DND-41 (cell line): ENCODE measurements at regions not wholly inside any gene's neighbourhood (a gene's known extent, or its start where the extent isn't known, plus 50 kb on each side); places are given as distances from the start of the nearest gene placed in this dataset.

Experiments used
- ATAC-seq: fragments of 200-7000 bp; cut with Tn5 transposase; 3 replicates; pipeline ENCODE4 v1.9.1; 2021; ENCODE audit warnings: low read depth; ENCODE audit not compliant: insufficient read depth
- DNase-seq: peaks from one replicate; pipeline ENCODE4 v3.0.0-alpha.2; 2020
- H2AFZ ChIP-seq: 2 replicates; pipeline ENCODE4 v1.6.0; 2012; ENCODE audit warnings: low read depth, low read length
- H3K27ac ChIP-seq: 2 replicates; pipeline ENCODE4 v1.5.1; 2012; ENCODE audit warnings: low read length, inconsistent platforms
- H3K27me3 ChIP-seq: fragments of 200-600 bp; sonication (generic); 2 replicates; pipeline ENCODE4 v1.6.0; 2012; ENCODE audit warnings: low read length, mild to moderate bottlenecking, inconsistent platforms; ENCODE audit not compliant: insufficient read depth, poor library complexity
- H3K36me3 ChIP-seq: 2 replicates; pipeline ENCODE4 v1.5.1; 2012; ENCODE audit warnings: low read length, inconsistent platforms; ENCODE audit not compliant: insufficient read depth
- H3K4me1 ChIP-seq: 2 replicates; pipeline ENCODE4 v1.5.1; 2012; ENCODE audit warnings: mild to moderate bottlenecking, low read length; ENCODE audit not compliant: insufficient read depth
- H3K4me2 ChIP-seq: 2 replicates; pipeline ENCODE4 v1.6.0; 2012; ENCODE audit warnings: mild to moderate bottlenecking, moderate library complexity, low read length, inconsistent platforms; ENCODE audit not compliant: insufficient read depth
- H3K4me3 ChIP-seq, 2 experiments: fragments of 200-600 bp in 1 of 2; shearing (Covaris generic) in 1 of 2; 2 replicates each; pipeline ENCODE4 v1.5.1; 2012 to 2016; ENCODE audit warnings: inconsistent platforms in 2 of 2, low read length in 2 of 2, mild to moderate bottlenecking in 2 of 2, low read depth in 1 of 2, moderate library complexity in 1 of 2
- H3K79me2 ChIP-seq: 2 replicates; pipeline ENCODE4 v1.6.0; 2012; ENCODE audit warnings: low read length, inconsistent platforms; ENCODE audit not compliant: insufficient read depth
- H3K9ac ChIP-seq: 2 replicates; pipeline ENCODE4 v1.6.0; 2012; ENCODE audit warnings: low read depth, mild to moderate bottlenecking, inconsistent platforms, low read length, moderate library complexity
- H3K9me3 ChIP-seq: 2 replicates; pipeline ENCODE4 v1.5.1; 2012; ENCODE audit warnings: low read length, moderate library complexity, mild to moderate bottlenecking, inconsistent platforms; ENCODE audit not compliant: insufficient read depth, severe bottlenecking
- H4K20me1 ChIP-seq: 2 replicates; pipeline ENCODE4 v1.6.0; 2012; ENCODE audit warnings: low read length; ENCODE audit not compliant: insufficient read depth
- CTCF ChIP-seq: IDR thresholded peaks from 2 replicates; pipeline ENCODE4 v1.5.1; 2012; ENCODE audit warnings: borderline replicate concordance, low read length, moderate library complexity, mild to moderate bottlenecking; ENCODE audit not compliant: poor library complexity, severe bottlenecking; ENCODE audit errors: extremely low read depth
- EZH2 ChIP-seq: IDR thresholded peaks from 3 replicates; pipeline ENCODE4 v1.6.1; 2012; ENCODE audit warnings: borderline replicate concordance, low read depth, mild to moderate bottlenecking, moderate library complexity, low read length, inconsistent platforms; ENCODE audit not compliant: severe bottlenecking

- Histone ChIP-seq H3K4me2 (no peak overlapping the region), H4K20me1 (no peaks in the 10 kb centered on the region)
- TF ChIP-seq CTCF (no peak), EZH2 (no peak)
Observed at GRCh38 chr3:191848818-191849217, 387.9 kb downstream of the PYDC2 start.

GRCh38 chr3:191859531-191859930, 398.6 kb downstream of the PYDC2 start:
- Histone ChIP-seq H3K4me1 (no peaks in the 10 kb centered on the region), H3K9me3 (no peaks in the 10 kb centered on the region), H3K4me3 (no peak overlapping the region), H3K27me3 (no peaks in the 10 kb centered on the region), H3K27ac (no peak overlapping the region), H2AFZ (no peak overlapping the region), H3K9ac (no peak overlapping the region), H3K4me2 (no peak overlapping the region), H4K20me1 (no peaks in the 10 kb centered on the region), H3K36me3 (no peaks in the 10 kb centered on the region), H3K79me2 (no peaks in the 10 kb centered on the region)
- ATAC-seq, result no peak
- no peak for DNase-seq
- no peak for TF ChIP-seq CTCF
- TF ChIP-seq EZH2, result no peak

More at GRCh38 chr3:191848818-191849217, 387.9 kb downstream of the PYDC2 start:
- H3K4me1 ChIP-seq, result no peaks in the 10 kb centered on the region
- no peak overlapping the region for H2AFZ ChIP-seq
- H3K36me3 ChIP-seq, result no peaks in the 10 kb centered on the region
- no peaks in the 10 kb centered on the region for H3K27me3 ChIP-seq
- no peak for ATAC-seq
- H3K9ac ChIP-seq, result no peak overlapping the region
- no peak overlapping the region for H3K27ac ChIP-seq
- H3K79me2 ChIP-seq, result no peaks in the 10 kb centered on the region
- DNase-seq, result no peak
- no peak overlapping the region for H3K4me3 ChIP-seq
- H3K9me3 ChIP-seq, result no peaks in the 10 kb centered on the region

DNA sequence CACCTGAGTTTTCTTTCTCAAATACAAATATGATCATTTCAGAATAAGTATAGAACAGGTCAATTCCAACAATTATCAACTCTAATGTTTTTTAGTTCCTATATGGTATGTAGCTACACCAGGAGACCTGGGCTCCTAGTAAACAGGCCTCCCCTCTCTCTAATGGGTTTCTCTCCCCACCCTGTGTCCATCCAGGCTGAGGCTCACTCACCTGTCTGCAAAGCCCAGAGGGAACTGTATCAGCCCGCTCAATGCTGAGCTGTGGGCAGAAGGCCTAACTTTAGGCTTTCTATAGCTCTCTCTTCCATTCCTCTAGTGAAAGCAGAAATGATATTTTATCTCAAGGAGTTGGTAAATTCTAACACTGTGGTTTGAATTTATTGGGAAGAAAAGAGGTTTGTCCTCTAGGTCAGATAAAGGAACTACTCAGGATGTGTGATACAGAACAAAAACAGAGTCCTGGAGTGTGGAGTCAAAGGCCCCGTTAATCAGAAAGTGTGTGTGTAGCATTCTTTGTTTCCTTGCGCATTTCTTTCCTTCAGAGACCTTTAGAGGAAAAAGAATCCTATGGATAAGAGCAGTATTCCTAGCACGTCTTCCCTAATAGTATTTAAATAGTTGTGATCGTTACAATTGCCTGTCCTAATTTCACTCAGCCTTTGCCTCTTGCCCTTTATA, 408.9 kb downstream of the PYDC2 start:
- TF ChIP-seq CTCF, result no peak
- TF ChIP-seq EZH2, result no peak
- H3K27ac ChIP-seq, result no peak overlapping the region
- no peak for ATAC-seq

More for the DNA sequence above, 408.9 kb downstream of the PYDC2 start:
- no peaks in the 10 kb centered on the region for H3K36me3 ChIP-seq
- H3K4me3 ChIP-seq, result no peak overlapping the region
- no peaks in the 10 kb centered on the region for H4K20me1 ChIP-seq
- no peak for DNase-seq
- no peaks in the 10 kb centered on the region for H3K27me3 ChIP-seq
- no peak overlapping the region for H3K9ac ChIP-seq
- H3K9me3 ChIP-seq, result no peaks in the 10 kb centered on the region
- H2AFZ ChIP-seq, result no peak overlapping the region
- H3K4me2 ChIP-seq, result no peak overlapping the region
- no peaks in the 10 kb centered on the region for H3K4me1 ChIP-seq
- H3K79me2 ChIP-seq, result no peaks in the 10 kb centered on the region
